ENCODE measurements at regions not wholly inside any gene's neighbourhood (a gene's known extent, or its start where the extent isn't known, plus 50 kb on each side); places are given as distances from the start of the nearest gene placed in this dataset.

GRCh38 chr4:128670513-128670912, 139.0 kb upstream of the JADE1 start:
- TF ChIP-seq GLI4 (tag by site-specific recombination; IDR thresholded peaks at IDR 0.05) = no peak
- no peak for TF ChIP-seq ZNF239 (tag by site-specific recombination; IDR thresholded peaks at IDR 0.05)
- TF ChIP-seq CTCF (tag by site-specific recombination; IDR thresholded peaks at IDR 0.05) = no peak
- no peak for TF ChIP-seq ZNF768 (tag by site-specific recombination; IDR thresholded peaks at IDR 0.05)
- TF ChIP-seq PRDM6 (tag by site-specific recombination; IDR thresholded peaks at IDR 0.05) = no peak
- no peak for TF ChIP-seq ZNF223 (tag by site-specific recombination; IDR thresholded peaks at IDR 0.05)
- no peak for TF ChIP-seq ZNF146 (tag by site-specific recombination; IDR thresholded peaks at IDR 0.05)

All from HEK293 (cell line).